Caco-2 (cell line): ENCODE measurements at regions not wholly inside any gene's neighbourhood (a gene's known extent, or its start where the extent isn't known, plus 50 kb on each side); places are given as distances from the start of the nearest gene placed in this dataset.
"Not testable (repeated sequence)": the region's sequence is repeated elsewhere in the genome, so short reads cannot be mapped to it uniquely, and the experiment has no call there.

Experiments
- BruUV-seq: library from RNA; stranded (reverse); fragments of 400-500 nt; replicated peaks from 2 replicates; lab custom pipeline; 2021; lab: Mats Ljungman, UMichigan
- CTCF ChIA-PET: fragments of 300-600 bp; sonication (Branson Sonifier 250); formaldehyde crosslinking; loops from one replicate; lab custom pipeline; 2022; ENCODE audit warnings: antibody characterized with exemption; lab: Charles Lee
- POLR2A ChIA-PET: fragments of 300-600 bp; sonication (Branson Sonifier 250); formaldehyde crosslinking; loops from one replicate; lab custom pipeline; 2022; ENCODE audit warnings: antibody characterized with exemption; lab: Charles Lee
- DNase-seq, 2 experiments: peaks; one replicate each; pipeline versions ENCODE4 v3.0.0 to v3.0.0-alpha.2; 2020 to 2022
- H3K27me3 ChIP-seq: replicated peaks from 2 replicates; pipeline ENCODE4 v1.6.0; 2011; ENCODE audit warnings: low read length; ENCODE audit not compliant: control insufficient read depth, insufficient read depth
- H3K36me3 ChIP-seq: 2 replicates; pipeline ENCODE4 v1.5.1; 2011; ENCODE audit warnings: low read length; ENCODE audit not compliant: control insufficient read depth, insufficient read depth
- H3K4me1 ChIP-seq: fragments of 250-450 bp; sonication (Bioruptor Pico); 2 replicates; pipeline ENCODE4 v1.5.1; 2020; ENCODE audit warnings: mild to moderate bottlenecking
- H3K4me3 ChIP-seq: 2 replicates; pipeline ENCODE4 v1.5.1; 2011; ENCODE audit warnings: low read depth, mild to moderate bottlenecking, control low read depth, low read length
- H3K9me3 ChIP-seq: fragments of 250-450 bp; sonication (Bioruptor Pico); 2 replicates; pipeline ENCODE4 v1.5.1; 2020; ENCODE audit warnings: mild to moderate bottlenecking, moderate library complexity
- H3K27ac Mint-ChIP-seq: one replicate; pipeline ENCODE4 v1.8.0; 2022; ENCODE audit warnings: mixed read lengths; ENCODE audit not compliant: unreplicated experiment
- H3K27me3 Mint-ChIP-seq: one replicate; pipeline ENCODE4 v1.8.0; 2022; ENCODE audit warnings: mixed read lengths; ENCODE audit not compliant: insufficient read depth, unreplicated experiment
- H3K36me3 Mint-ChIP-seq: one replicate; pipeline ENCODE4 v1.8.0; 2022; ENCODE audit warnings: mild to moderate bottlenecking, mixed read lengths; ENCODE audit not compliant: insufficient read depth, unreplicated experiment
- H3K4me1 Mint-ChIP-seq: one replicate; pipeline ENCODE4 v1.8.0; 2022; ENCODE audit warnings: low read depth, mixed read lengths; ENCODE audit not compliant: unreplicated experiment
- H3K4me3 Mint-ChIP-seq: one replicate; pipeline ENCODE4 v1.8.0; 2022; ENCODE audit warnings: mild to moderate bottlenecking, moderate library complexity, mixed read lengths; ENCODE audit not compliant: unreplicated experiment
- H3K9me3 Mint-ChIP-seq: one replicate; pipeline ENCODE4 v1.8.0; 2022; ENCODE audit warnings: mixed read lengths; ENCODE audit not compliant: unreplicated experiment
- intact Hi-C: fragments of 100-400 bp; cut with micrococcal nuclease; formaldehyde crosslinking; loops from one replicate; pipeline ENCODE4 v1.10.0; 2022; ENCODE audit not compliant: unreplicated experiment
- TF ChIP-seq, protein P1 (sequence below), 2 experiments: fragments of 200-600 bp in 1 of 2; IDR thresholded peaks; 1 replicate in 1 of 2; 2 replicates in 1 of 2; pipeline versions ENCODE4 v1.5.1 to v1.8.0; 2011 to 2022; ENCODE audit warnings: antibody characterized with exemption in 1 of 2, control low read depth in 1 of 2, inconsistent platforms in 1 of 2, low read depth in 1 of 2, low read length in 1 of 2, mild to moderate bottlenecking in 1 of 2, moderate library complexity in 1 of 2; ENCODE audit not compliant: insufficient read depth in 1 of 2, severe bottlenecking in 1 of 2, unreplicated experiment in 1 of 2

DNA sequence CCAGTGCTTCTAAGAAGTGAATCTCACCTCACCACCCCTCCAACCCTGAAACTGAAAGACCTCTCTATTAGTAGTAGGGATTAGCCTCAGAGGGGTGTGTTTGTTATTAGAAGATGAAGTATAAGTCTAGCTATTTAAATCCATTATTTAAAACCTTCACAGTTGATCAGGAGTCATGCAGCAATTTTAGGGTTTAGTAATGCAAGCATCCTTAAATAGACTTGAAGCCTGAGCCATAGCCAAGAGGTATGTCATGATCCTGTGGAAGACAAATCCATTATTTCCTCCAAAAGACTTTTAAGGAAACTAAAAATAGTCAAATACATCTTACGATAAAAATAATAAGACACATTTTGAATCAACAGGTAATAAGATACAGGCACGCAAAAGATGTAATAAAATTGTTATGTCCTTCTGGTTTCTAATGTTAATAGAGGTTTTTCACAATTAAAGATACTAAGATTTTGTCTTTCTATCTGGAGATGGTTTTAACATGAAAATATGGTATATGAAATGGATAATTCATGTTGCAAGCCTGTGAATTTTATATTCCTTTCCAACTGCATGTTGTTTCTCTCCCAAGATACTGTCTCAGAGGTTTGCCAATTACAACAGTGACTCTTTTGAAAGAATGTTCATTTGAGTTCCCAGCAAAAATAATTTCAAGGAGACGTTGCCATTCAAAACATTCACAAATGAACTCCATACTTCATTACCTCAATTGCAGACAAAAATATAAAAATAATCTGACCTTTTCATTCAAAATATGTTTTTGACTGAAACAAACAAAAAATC is 68.0 kb downstream of the LUZP4 start:
- TF ChIP-seq, protein P1, sequence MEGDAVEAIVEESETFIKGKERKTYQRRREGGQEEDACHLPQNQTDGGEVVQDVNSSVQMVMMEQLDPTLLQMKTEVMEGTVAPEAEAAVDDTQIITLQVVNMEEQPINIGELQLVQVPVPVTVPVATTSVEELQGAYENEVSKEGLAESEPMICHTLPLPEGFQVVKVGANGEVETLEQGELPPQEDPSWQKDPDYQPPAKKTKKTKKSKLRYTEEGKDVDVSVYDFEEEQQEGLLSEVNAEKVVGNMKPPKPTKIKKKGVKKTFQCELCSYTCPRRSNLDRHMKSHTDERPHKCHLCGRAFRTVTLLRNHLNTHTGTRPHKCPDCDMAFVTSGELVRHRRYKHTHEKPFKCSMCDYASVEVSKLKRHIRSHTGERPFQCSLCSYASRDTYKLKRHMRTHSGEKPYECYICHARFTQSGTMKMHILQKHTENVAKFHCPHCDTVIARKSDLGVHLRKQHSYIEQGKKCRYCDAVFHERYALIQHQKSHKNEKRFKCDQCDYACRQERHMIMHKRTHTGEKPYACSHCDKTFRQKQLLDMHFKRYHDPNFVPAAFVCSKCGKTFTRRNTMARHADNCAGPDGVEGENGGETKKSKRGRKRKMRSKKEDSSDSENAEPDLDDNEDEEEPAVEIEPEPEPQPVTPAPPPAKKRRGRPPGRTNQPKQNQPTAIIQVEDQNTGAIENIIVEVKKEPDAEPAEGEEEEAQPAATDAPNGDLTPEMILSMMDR (IDR thresholded peaks at IDR 0.05; ENCODE audit: insufficient read depth in 1 of 2, low read depth in 1 of 2, low read length in 1 of 2, severe bottlenecking in 1 of 2, unreplicated experiment in 1 of 2), result no peak
- ChIA-PET POLR2A (no interaction called here), CTCF (no interaction called here)
- no TSS peak for BruUV-seq
- H3K4me1 Mint-ChIP-seq, result no peaks in the 10 kb centered on the region
- H3K27me3 Mint-ChIP-seq, result no peaks in the 10 kb centered on the region
- Histone ChIP-seq H3K9me3 (no peaks in the 10 kb centered on the region), H3K4me3 (no peak overlapping the region), H3K27me3 (no peaks in the 10 kb centered on the region), H3K4me1 (no peaks in the 10 kb centered on the region), H3K36me3 (no peaks in the 10 kb centered on the region)
- H3K36me3 Mint-ChIP-seq, result no peaks in the 10 kb centered on the region
- no peak for DNase-seq
- H3K9me3 Mint-ChIP-seq, result no peaks in the 10 kb centered on the region
- H3K4me3 Mint-ChIP-seq, result no peak overlapping the region
- H3K27ac Mint-ChIP-seq, result no peak overlapping the region
- intact Hi-C loops, result no loop called here

DNA sequence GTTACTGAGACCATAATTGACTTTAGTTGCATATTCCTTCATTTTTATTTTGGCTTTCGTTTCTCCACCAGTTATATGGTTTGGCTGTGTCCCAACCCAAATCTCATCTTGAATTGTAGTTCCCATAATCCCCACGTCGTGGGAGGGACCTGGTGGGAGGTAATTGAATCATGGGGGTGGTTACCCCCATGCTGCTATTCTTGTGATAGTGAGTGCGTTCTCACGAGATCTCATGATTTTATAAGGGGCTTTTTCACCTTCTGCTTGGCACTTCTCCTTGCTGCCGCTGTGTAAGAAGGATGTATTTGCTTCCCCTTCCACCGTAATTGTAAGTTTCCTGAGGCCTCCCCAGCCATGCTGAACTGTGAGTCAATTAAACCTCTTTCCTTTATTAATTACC is 70.0 kb downstream of the LUZP4 start:
- H3K4me3 ChIP-seq, H3K4me3 Mint-ChIP-seq, intact Hi-C loops, H3K27me3 Mint-ChIP-seq, H3K9me3 ChIP-seq, H3K9me3 Mint-ChIP-seq, H3K27ac Mint-ChIP-seq, H3K4me1 ChIP-seq, POLR2A ChIA-PET, DNase-seq, H3K27me3 ChIP-seq, H3K36me3 Mint-ChIP-seq, CTCF ChIA-PET, H3K4me1 Mint-ChIP-seq, H3K36me3 ChIP-seq, BruUV-seq: not testable (repeated sequence)

DNA sequence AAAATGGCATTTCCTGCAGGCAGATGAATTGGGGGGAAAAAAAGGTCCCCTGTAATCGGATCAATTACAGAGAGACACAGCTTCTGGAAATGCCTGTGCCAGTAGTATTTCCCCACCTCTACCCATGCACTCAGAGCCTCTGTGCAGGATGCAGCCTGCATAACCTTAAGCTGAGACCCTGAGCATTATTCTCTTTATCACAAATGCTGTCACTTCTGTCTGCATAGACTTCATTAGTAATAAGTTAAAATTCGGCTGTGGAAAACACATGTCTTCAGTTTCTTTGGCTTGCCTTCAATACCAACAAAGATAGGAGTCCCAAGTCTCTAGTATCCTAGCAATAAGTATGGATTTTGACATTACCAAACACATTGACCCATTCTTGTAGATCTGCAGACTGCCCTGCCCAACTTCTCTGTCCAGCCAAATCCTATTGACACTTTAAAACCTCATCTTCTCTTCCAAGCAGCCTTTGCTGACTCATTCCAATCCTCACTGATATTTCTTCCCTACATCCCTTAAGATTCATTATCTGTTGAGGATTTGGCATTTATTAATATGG is 70.8 kb downstream of the LUZP4 start:
- Histone ChIP-seq H3K4me1 (peaks cover 11% of the 10 kb centered on the region), H3K4me3 (no peak overlapping the region), H3K9me3 (no peaks in the 10 kb centered on the region), H3K27me3 (no peaks in the 10 kb centered on the region), H3K36me3 (no peaks in the 10 kb centered on the region)
- no peaks in the 10 kb centered on the region for H3K9me3 Mint-ChIP-seq
- no TSS peak for BruUV-seq
- H3K4me3 Mint-ChIP-seq, result no peak overlapping the region
- CTCF ChIA-PET, result no interaction called here
- peaks cover 7% of the 10 kb centered on the region for H3K4me1 Mint-ChIP-seq
- TF ChIP-seq, protein P1 (IDR thresholded peaks at IDR 0.05; ENCODE audit: insufficient read depth in 1 of 2, low read depth in 1 of 2, low read length in 1 of 2, severe bottlenecking in 1 of 2, unreplicated experiment in 1 of 2), result no peak
- intact Hi-C loops, result no loop called here
- H3K27me3 Mint-ChIP-seq, result no peaks in the 10 kb centered on the region
- H3K36me3 Mint-ChIP-seq, result no peaks in the 10 kb centered on the region
- H3K27ac Mint-ChIP-seq, result no peak overlapping the region
- POLR2A ChIA-PET, result no interaction called here
- DNase-seq, result no peak
